ENCODE measurements at regions not wholly inside any gene's neighbourhood (a gene's known extent, or its start where the extent isn't known, plus 50 kb on each side); places are given as distances from the start of the nearest gene placed in this dataset.

DNA sequence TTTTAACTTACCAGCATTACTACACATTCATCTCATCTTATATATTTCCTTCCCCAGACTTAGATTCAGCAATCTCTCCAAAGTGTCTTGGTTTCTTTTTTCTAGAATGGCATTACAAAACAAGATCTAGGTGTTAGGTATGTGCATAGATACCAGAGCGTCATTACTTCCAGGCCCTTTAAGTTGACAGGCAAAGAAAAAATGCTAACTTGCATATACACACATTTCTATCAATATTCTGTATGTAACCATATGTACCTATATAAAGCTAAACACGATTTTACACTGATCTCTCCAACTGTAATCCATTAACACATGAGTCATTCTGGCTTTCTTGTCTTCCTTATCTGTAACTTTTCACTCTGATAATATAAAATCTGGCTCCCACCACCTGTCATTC is 503.8 kb upstream of the NRXN1 start:
- DNase-seq: no peak

- no peak for DNase-seq
Observed at GRCh38 chr2:51534166-51534565, 502.2 kb upstream of the NRXN1 start.

DNA sequence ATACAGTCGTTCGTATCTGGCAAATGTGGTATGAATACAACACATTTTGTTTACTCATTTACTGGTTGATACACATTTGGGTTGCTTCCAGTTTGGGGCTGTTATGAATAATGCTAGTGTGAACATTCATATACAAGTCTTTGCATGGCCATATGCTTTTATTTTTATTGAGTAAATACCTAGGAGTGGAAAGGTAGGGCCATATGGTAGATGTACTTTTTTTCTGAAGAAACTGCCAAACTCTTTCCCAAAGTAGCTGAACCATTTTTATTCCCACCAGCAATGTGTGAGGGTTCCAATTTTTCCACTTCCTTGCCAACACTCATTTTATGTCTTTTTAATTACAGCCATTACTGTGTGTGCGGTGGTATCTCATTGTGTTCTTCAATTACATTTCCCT is 496.2 kb upstream of the NRXN1 start:
- DNase-seq: no peak

DNA sequence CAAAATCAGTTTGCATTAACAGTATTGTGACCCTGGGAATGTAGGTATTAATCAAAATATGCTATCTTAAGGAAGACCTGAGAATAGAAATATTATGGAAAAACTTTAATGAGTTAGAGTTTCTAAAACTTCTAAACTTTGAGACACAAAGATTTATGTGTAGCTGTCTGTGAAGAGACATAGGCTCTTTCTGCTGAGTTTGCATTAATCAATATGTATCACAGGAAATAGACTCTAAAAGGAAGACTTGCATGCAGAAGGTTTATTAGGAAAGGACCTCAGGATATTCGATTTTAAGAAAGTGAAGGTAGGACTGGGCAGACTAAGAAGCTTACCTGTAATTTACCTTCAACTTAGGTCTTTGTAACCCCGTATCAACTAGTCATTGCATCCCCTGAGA is 494.8 kb upstream of the NRXN1 start:
- DNase-seq: no peak

DNA sequence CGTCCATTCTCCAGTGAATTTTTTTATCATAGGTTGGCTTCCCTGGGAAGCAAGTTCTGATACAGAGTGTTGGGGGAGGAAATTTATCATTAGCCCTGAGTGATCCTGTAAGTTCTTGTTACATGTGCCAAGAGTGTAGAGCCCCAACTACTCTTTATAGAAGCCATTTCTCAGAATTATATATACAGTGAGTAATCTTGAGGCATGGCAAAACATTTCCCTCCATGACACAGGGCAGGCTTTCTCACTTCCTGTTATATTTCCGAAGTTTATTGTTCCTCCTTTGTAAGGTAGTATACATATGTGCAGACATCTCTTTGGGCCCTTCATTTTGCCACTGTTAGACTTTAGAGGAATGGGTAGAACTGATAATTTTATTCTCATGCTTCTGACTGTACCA is 484.7 kb upstream of the NRXN1 start:
- DNase-seq: no peak

GRCh38 chr2:51511002-51511401 is 479.1 kb upstream of the NRXN1 start:
- DNase-seq: no peak

GRCh38 chr2:51510303-51510702 is 478.4 kb upstream of the NRXN1 start:
- DNase-seq: no peak

GRCh38 chr2:51505533-51505932 is 473.6 kb upstream of the NRXN1 start:
- no peak for DNase-seq

DNA sequence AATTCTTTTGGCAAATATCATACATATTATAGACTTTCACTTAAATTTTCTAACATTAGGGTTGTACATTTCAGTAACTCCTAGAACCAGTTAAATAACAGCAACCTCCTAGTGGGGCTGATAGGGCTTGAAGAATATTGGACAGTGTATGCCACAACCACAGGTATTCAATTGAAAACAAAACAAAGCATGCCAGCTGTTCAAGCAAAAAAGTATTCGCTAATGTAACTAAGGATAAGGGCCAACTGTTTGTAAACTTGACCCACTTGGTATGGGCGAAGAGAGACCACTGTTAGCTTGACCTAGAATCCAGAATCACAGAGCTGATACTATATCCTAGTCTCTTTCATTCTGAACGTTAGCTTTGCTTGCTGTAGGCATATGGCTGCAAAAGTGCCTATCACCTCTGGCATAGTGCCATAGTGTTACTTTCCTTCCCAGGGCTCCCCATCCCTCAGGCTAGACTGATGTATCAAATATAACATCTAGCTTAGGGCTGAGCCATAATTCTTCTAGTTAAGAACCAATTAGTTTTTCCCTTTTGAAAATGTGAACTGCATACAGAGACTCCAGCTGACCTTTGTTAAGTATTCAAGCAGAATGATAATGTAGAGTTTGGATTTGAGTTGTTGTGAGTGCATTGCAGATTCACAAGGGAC is 458.8 kb upstream of the NRXN1 start:
- DNase-seq: no peak

DNA sequence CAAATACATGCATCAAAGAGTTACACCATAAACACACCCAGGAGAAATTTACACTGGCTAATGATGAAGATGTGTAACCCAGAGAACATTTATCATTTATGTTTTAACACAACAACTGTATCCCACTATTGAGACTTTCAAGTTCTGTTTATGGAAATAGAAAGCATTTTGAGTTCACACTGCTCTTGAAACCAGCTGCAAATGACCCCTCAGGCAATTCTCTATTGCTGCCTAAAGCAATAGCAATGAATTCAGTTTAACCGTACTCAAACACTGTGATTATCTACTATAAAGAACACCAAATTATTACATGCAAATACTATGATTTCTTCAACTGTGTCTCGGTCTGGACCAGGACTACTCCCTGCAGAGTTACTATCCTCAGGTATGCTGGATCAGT is 452.7 kb upstream of the NRXN1 start:
- no peak for DNase-seq

DNA sequence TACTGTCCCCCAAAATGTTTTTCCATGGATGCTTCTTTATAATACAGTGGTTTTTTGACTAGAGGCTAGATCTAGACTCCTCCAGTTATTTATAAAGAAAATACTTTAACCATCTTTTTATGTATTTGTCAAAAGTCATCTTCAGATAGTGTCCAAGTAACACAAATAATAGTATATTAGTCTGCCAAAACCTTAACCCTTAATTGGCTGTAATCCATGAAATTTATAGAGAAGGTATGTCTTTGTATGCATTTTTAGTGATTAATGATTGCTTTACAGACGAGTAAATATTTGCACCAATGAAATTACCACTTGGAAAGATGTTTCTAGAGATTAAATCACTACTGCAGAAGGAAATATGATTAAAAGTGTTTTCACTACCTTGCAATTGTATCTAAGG is 451.8 kb upstream of the NRXN1 start:
- DNase-seq: no peak

DNA sequence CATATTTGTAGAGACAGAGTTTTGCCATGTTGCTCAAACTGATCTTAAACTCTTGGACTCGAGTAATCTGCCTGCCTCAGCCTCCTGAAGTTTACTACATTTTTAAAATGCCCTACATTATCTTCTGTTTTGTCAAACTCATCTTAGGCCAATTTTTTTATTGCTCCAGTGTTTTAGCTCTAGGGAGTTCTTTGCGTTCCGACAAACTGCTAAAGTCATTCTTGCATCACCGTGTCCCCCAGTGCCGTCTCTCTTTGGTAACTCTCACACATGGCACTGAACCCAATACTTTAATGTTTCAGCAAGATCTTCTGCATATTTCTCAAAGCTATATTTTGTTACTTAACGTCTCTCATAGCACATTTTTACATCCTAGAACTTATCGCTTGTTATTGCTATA is 440.9 kb upstream of the NRXN1 start:
- no peak for DNase-seq

DNA sequence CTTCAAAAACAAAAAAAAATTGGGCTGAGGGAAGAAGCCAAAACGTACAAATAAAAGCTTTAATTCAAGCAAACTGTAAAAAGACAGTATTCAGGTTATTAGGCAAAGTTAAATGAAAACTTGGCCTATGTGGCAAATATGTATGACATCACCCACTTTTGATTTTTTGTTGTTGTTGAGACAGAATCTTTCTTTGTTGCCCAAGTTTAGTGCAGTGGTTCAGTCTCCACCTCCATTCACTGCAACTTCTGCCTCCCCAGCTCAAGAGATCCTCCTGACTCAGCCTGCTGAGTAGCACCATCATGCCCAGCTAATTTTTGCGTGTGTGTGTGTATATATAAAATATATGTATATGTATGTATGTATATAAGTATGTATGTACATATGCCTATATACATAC is 440.4 kb upstream of the NRXN1 start:
- DNase-seq: no peak

DNA sequence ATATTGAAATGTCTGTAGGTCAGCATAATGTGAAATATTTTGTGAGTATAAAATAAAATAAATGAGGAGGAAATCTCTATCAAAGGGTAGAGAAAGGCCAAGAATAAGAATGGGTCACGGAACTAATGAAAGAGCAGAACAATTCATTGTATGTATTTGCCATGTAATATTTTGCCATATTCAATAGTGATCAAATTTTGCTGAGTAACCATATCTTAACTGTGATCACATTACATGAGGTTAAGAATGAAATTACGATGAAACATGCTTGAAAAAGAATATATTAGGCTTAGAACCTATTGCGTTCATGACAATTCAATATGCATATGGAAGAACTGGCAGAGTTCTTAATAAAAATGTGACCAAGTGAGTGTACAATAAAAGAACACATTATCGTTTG is 437.2 kb upstream of the NRXN1 start:
- no peak for DNase-seq

DNA sequence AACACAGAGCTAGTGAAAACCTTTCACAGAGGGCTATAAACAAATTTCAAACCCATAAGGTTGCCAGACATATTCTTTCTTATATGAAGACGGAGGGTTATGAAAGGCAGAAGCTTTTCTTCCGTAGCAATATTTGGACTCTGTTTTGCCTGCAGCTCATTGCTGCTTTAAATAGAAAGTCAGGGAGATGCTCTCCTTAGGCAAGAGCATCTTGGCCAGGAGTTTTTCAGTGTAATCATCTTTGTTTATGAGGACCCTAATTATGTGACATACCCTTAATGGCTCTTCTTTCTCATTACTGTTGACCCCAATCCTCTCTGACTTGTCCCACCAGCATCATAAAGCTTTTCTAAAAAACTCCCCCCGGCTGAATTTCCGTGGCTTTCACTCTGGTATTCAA is 433.4 kb upstream of the NRXN1 start:
- no peak for DNase-seq

DNA sequence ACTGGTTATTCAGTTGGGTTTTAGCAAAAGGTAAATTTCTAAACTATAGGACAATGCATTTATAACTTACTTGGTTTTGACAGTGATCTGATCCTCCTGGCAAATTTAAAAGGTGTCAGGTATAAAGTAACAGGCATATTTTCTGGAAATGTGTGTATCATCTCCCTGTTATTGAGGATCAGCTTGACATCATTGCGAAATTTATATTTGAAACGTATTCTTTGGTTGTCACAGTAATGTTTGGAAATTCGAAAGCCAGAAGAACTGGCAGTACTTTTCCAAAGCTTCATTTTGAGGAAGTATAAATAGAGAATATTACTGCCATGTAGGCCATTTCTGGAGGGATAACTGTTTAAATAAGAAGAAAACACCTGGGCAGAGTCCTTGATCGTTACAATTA is 422.2 kb upstream of the NRXN1 start:
- no peak for DNase-seq

DNA sequence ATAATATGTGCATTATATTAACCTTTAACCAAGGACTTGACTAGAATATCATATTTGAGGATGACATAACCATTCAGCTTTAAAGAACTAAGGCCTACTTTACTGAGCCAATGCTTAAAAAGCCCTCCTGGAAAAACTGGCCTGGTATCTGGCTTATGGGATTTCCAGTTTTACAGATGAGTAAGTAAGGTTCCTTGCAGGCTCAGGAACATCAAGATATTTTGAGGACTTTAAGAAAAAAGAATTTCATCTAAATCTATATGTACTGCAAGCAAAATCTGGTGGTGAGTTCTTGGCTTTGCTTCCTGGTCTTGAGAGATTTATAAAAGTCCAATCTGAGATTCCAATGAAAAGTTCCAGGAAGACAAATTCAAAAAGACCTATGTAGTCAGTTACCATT is 417.0 kb upstream of the NRXN1 start:
- no peak for DNase-seq

DNA sequence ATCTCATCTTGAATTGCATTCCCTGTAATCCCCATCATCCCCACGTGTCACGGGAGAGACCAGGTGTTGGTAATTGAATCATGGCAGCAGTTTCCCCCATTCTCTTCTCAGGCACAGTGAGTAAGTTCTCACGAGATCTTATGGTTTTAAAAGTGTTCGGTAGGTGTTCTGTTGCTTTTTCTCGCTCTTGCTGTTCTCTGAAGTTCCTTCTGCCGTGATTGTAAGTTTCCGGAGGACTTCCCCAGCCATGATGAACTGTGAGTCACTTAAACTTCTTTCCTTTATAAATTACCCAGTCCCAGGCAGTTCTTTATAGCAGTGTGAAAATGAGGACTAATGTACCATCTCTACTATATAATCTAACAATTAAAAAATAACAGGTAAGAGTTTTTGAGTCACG is 409.9 kb upstream of the NRXN1 start:
- no peak for DNase-seq

GRCh38 chr2:51424418-51424817 is 392.5 kb upstream of the NRXN1 start:
- DNase-seq: no peak

DNA sequence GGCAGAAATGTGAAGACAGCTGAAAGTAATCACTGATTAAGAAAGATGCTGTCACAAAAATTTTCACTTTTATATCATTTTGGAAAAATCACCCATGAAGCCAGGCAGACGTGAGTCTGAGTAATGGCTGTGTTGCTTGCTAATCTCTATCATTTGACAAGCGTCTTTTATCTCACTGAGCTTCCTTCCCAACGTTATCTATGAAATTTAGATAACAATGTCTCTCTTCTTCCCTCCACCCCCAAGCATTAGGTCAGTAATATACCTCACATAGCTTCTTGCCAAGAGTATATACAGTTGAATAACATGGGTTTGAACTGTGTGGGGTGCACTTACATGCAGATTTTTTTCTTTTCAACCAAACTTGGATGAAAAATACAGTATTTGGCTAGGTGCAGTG is 388.6 kb upstream of the NRXN1 start:
- no peak for DNase-seq

GRCh38 chr2:51413726-51414125 is 381.8 kb upstream of the NRXN1 start:
- DNase-seq: no peak

DNA sequence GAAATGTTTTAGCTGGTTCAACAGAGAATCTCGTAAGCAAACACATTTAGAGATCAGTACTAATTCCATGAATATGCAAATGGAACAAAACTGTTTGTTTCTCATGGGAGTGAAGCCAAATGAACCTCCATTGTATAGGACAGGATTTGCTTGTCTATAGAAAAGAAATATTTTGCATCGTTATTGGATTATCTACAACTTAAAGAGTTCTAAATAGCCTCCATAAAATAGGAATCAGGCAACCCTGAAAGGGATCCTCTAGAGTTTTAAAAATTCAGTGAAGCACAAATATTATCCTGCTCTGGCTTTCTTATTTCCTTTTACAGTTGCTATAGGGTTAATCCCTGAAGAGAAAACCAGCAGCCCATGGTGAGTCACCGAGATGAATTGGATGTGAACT is 378.4 kb upstream of the NRXN1 start:
- DNase-seq: no peak

- DNase-seq: no peak
Observed at GRCh38 chr2:51409920-51410319, 378.0 kb upstream of the NRXN1 start.

GRCh38 chr2:51404226-51404625 is 372.3 kb upstream of the NRXN1 start:
- DNase-seq: no peak

DNA sequence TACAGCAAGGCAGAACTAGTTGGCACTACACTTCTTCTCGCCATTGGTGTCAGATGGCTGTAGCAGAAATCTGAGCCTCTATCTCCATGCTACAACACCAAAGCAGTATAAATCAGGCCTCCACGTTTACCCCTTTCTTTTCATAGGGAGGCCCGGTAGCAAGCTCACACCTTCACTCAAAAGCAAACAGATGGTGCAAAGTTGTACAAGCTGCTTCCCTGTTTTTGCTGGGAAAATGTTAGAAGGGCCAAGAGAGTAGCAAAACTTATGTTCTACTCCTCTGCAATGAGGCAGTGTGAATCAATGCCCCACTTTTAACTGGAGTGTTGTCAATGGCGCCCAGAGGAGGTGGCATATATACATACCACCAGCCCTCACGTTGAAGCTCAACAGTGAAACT is 369.6 kb upstream of the NRXN1 start:
- no peak for DNase-seq

DNA sequence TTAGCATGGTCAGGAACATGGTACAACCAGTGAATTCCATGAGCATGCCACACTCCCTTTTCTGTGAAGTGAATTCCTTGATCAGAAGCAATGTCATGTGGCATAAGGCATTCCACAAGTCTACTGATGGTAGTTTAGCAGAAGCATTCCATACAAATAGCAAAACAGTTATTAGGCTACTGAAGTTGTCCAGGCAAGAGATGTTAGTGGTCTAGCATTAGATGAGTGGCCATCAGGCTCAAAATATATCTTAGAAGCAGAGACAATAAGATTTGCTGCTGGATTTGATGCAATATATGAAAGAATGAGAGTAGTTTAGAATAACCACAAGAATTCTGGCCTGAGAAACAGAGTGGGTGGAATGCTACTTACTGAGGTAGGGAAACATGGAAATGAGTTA is 355.3 kb upstream of the NRXN1 start:
- no peak for DNase-seq

Measured in cerebellar nuclear complex (tissue), 1 donor.